Sigmoid colon (tissue), 4 donors: ENCODE measurements at regions not wholly inside any gene's neighbourhood (a gene's known extent, or its start where the extent isn't known, plus 50 kb on each side); places are given as distances from the start of the nearest gene placed in this dataset.

Experiments used
- CTCF ChIP-seq, 4 experiments: fragments of 450-650 bp in 3 of 4; fragments of 200-600 bp in 1 of 4; IDR thresholded peaks; one replicate each; pipeline ENCODE4 v1.5.1; 2016 to 2019; ENCODE audit warnings: antibody characterized with exemption in 4 of 4, mild to moderate bottlenecking in 3 of 4, moderate library complexity in 2 of 4
- POLR2A ChIP-seq, 2 donors: fragments of 450-650 bp; IDR thresholded peaks; one replicate each; pipeline ENCODE4 v1.6.1; 2016; ENCODE audit warnings: antibody characterized with exemption in 2 of 2, mild to moderate bottlenecking in 2 of 2, moderate library complexity in 2 of 2
- POLR2AphosphoS5 ChIP-seq, 4 donors: sonication (generic); formaldehyde crosslinking; IDR thresholded peaks; one replicate each; pipeline ENCODE4 v1.6.1; 2017; ENCODE audit warnings: antibody characterized with exemption in 4 of 4

GRCh38 chr9:1267581-1267980 is 217.4 kb downstream of the DMRT2 start:
- TF ChIP-seq CTCF (IDR thresholded peaks at IDR 0.05): no peak
- no peak for TF ChIP-seq POLR2AphosphoS5 (IDR thresholded peaks at IDR 0.05)
- no peak for TF ChIP-seq POLR2A (IDR thresholded peaks at IDR 0.05)
